Esophagus muscularis mucosa (tissue), 3 donors: ENCODE measurements at regions not wholly inside any gene's neighbourhood (a gene's known extent, or its start where the extent isn't known, plus 50 kb on each side); places are given as distances from the start of the nearest gene placed in this dataset.

Experiments
- POLR2AphosphoS5 ChIP-seq, 2 donors: sonication (generic); formaldehyde crosslinking; IDR thresholded peaks; one replicate each; pipeline ENCODE4 v1.6.1; 2017; ENCODE audit warnings: antibody characterized with exemption in 2 of 2
- TF ChIP-seq, protein P1 (sequence below), 3 experiments: fragments of 200-600 bp in 2 of 3; fragments of 450-650 bp in 1 of 3; sonication (generic) in 2 of 3; IDR thresholded peaks; one replicate each; pipeline ENCODE4 v1.5.1; 2017 to 2019; ENCODE audit warnings: antibody characterized with exemption in 3 of 3, mild to moderate bottlenecking in 2 of 3, moderate library complexity in 1 of 3

DNA sequence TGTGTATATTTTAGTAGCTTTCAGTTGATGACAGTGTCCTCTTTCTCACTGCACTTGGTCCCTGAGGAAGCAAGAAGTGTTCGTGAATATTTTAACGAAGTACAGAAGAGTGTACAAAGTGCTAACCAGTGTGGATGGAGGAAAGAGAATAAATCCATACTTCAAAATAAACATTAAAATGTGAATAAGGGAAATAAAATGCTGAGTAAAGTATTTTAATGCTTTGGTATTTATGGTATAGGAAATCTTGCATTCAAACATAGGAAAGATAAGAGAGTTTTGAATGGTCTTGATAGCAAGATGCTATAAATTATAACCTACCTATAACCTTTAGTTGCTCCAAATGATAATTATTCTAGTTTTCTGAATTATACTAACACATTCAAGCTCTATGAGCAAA lies 493.4 kb upstream of the EYS start:
- TF ChIP-seq, protein P1, sequence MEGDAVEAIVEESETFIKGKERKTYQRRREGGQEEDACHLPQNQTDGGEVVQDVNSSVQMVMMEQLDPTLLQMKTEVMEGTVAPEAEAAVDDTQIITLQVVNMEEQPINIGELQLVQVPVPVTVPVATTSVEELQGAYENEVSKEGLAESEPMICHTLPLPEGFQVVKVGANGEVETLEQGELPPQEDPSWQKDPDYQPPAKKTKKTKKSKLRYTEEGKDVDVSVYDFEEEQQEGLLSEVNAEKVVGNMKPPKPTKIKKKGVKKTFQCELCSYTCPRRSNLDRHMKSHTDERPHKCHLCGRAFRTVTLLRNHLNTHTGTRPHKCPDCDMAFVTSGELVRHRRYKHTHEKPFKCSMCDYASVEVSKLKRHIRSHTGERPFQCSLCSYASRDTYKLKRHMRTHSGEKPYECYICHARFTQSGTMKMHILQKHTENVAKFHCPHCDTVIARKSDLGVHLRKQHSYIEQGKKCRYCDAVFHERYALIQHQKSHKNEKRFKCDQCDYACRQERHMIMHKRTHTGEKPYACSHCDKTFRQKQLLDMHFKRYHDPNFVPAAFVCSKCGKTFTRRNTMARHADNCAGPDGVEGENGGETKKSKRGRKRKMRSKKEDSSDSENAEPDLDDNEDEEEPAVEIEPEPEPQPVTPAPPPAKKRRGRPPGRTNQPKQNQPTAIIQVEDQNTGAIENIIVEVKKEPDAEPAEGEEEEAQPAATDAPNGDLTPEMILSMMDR (IDR thresholded peaks at IDR 0.05), result no peak
- no peak for TF ChIP-seq POLR2AphosphoS5 (IDR thresholded peaks at IDR 0.05)
